Heart right ventricle (tissue), 16 donors: ENCODE measurements at regions not wholly inside any gene's neighbourhood (a gene's known extent, or its start where the extent isn't known, plus 50 kb on each side); places are given as distances from the start of the nearest gene placed in this dataset.

Experiments used
- ATAC-seq, 8 donors: fragments of 200-7000 bp; cut with Tn5 transposase; one replicate each; pipeline ENCODE4 v1.9.1; 2020; ENCODE audit warnings: mild to moderate bottlenecking in 8 of 8, moderate library complexity in 8 of 8, moderate number of reproducible peaks in 1 of 8
- DNase-seq, 2 donors: peaks; one replicate each; pipeline ENCODE4 v3.0.0-alpha.2; 2020
- H3K27ac ChIP-seq, 10 donors: fragments of 200-600 bp; sonication (generic) in 2 of 10; one replicate each; pipeline versions ENCODE4 v1.5.0 to v1.8.0; 2020 to 2022; ENCODE audit warnings: mild to moderate bottlenecking in 3 of 10
- H3K27me3 ChIP-seq, 7 donors: fragments of 200-600 bp; one replicate each; pipeline ENCODE4 v1.8.0; 2021 to 2022; ENCODE audit warnings: mild to moderate bottlenecking in 2 of 7
- H3K36me3 ChIP-seq, 9 donors: fragments of 200-600 bp; sonication (generic) in 1 of 9; one replicate each; pipeline versions ENCODE4 v1.5.0 to v1.8.0; 2020 to 2022; ENCODE audit warnings: mild to moderate bottlenecking in 2 of 9
- H3K4me1 ChIP-seq, 9 donors: fragments of 200-600 bp; sonication (generic) in 1 of 9; one replicate each; pipeline versions ENCODE4 v1.5.0 to v1.8.0; 2020 to 2022; ENCODE audit warnings: mild to moderate bottlenecking in 4 of 9
- H3K4me3 ChIP-seq, 10 donors: fragments of 200-600 bp; sonication (generic) in 2 of 10; one replicate each; pipeline versions ENCODE4 v1.5.0 to v1.8.0; 2020 to 2022; ENCODE audit warnings: mild to moderate bottlenecking in 7 of 10, moderate library complexity in 2 of 10
- H3K9me3 ChIP-seq, 11 donors: fragments of 200-600 bp in 10 of 11; sonication (generic) in 2 of 11; one replicate each; pipeline versions ENCODE4 v1.5.0 to v1.8.0; 2013 to 2022; ENCODE audit warnings: mild to moderate bottlenecking in 2 of 11, control low read depth in 1 of 11, moderate library complexity in 1 of 11
- WGBS, 2 donors: extraction: QIAGEN DNeasy Blood & Tissue Kit; methylation state at CpG; one replicate each; pipeline ENCODE4 v1.1.7; 2013; ENCODE audit warnings: inconsistent platforms in 1 of 2; 5-methylcytosine and 5-hydroxymethylcytosine counted together
- intact Hi-C, 10 donors: fragments of 100-400 bp; cut with DNase I; formaldehyde crosslinking; loops; one replicate each; pipeline versions ENCODE4 v1.11.1 to v1.14.2; 2022
- TF ChIP-seq, protein P1 (sequence below), 9 donors: fragments of 200-600 bp; sonication (generic) in 2 of 9; IDR thresholded peaks; one replicate each; pipeline versions ENCODE4 v1.5.0 to v1.8.0; 2021 to 2022; ENCODE audit warnings: antibody characterized with exemption in 9 of 9, mild to moderate bottlenecking in 5 of 9, moderate library complexity in 1 of 9
- donor health status: Arrhythmogenic right ventricular cardiomyopathy.
- donor health status: ischemic (EF 13 %, LVEDD 7.1; RV severe dilation, severe dysfunction).
- donor health status: healthy with polysubstance abuse.
- donor health status: DM: no; HTN: yes; CAD: no.
- donor health status: DM: no; HTN: no; CAD: no.
- donor health status: ischemic (EF 25% LVEDD 6.9; RV normal size, moderate dysfunction).
- donor health status: ischemic (EF 25% LVEDD 5.7; RV mildly dilated, moderate dysfunction).
- donor health status: healthy.
- donor health status: DM: yes; HTN: yes; CAD: no.
- donor health status: Ischemic cardiomyopathy.
- donor health status: ischemic (EF 35%, LVEDD 5.7; RV mildly dilated, moderate dysfunction).
- donor health status: nonischemic (EF 11% LVEDD 7.7; RV severe dilation, severe dysfunction).
- donor health status: DM: yes; HTN: yes; CAD: no.
- donor health status: PGD.
- donor health status: ischemic (EF 29% LVEDD 5.4; RV normal size, mild dysfunction).
- donor health status: nonischemic (EF 23%, LVEDD 6.1; RV moderate dilation, normal function).

DNA sequence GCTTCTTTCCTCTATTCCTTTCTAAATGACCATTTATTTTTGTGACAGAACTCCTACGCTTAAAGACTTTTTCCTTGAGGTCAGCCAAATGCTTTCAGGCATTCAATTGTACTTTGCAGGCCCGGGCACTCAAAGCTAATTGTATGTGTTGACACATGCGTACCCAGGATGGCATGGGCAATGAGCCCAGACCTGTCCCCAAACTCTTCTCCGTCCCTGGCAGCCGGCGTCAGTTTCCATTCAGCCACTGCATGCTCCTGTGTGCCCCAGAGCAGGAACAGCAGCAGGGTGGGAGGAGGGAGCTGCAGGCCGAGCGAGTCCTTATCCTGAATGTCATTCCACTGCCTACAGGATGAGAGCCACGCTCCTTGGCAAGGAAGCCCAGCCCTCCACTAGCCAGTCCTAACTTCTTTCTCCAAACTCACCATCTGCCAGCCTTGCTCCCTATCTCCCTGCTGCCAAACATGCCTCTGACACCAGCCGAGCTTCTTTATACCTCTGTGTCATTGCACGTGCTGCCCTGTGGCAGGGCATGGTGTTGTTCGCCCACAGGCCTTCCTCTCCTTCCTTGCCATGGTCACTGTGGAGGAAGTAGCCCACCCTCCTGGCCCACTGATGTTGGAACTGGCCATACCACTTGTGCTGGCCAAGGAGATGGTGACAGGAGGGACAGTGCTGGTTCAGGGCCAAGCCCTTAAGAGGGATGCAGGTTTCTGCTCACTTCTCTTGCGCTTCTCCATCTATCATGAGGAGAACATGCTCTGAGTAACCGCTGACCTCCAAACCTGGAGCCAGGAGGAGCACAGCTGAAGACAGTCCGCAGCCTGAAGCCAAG, 116.9 kb upstream of the FHL2 start:
- TF ChIP-seq, protein P1, sequence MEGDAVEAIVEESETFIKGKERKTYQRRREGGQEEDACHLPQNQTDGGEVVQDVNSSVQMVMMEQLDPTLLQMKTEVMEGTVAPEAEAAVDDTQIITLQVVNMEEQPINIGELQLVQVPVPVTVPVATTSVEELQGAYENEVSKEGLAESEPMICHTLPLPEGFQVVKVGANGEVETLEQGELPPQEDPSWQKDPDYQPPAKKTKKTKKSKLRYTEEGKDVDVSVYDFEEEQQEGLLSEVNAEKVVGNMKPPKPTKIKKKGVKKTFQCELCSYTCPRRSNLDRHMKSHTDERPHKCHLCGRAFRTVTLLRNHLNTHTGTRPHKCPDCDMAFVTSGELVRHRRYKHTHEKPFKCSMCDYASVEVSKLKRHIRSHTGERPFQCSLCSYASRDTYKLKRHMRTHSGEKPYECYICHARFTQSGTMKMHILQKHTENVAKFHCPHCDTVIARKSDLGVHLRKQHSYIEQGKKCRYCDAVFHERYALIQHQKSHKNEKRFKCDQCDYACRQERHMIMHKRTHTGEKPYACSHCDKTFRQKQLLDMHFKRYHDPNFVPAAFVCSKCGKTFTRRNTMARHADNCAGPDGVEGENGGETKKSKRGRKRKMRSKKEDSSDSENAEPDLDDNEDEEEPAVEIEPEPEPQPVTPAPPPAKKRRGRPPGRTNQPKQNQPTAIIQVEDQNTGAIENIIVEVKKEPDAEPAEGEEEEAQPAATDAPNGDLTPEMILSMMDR (IDR thresholded peaks at IDR 0.05), result no peak
- 41 to 59% methylated on average over 15 of the region's 15 CpGs for WGBS, 2 donors
- no peaks in the 10 kb centered on the region for H3K27me3 ChIP-seq
- peaks cover 3 to 79% (median 45%) of the 10 kb centered on the region in 9 donors for H3K4me1 ChIP-seq
- DNase-seq, result peak; percentile 85 to 89
- H3K4me3 ChIP-seq, result no peak overlapping the region
- no peaks in the 10 kb centered on the region for H3K36me3 ChIP-seq
- no peaks in the 10 kb centered on the region for H3K9me3 ChIP-seq
- peak overlapping the region; percentile 55 to 89 (median 80) for H3K27ac ChIP-seq
- intact Hi-C loops, result loop anchor here in 6 of 10 donors (1.0 to 5.0 kb wide), 7 partner anchors 17 to 143 kb away; no protein-coding TSS in a partner anchor
- peak; percentile 72 to 89 (median 85) for ATAC-seq

DNA sequence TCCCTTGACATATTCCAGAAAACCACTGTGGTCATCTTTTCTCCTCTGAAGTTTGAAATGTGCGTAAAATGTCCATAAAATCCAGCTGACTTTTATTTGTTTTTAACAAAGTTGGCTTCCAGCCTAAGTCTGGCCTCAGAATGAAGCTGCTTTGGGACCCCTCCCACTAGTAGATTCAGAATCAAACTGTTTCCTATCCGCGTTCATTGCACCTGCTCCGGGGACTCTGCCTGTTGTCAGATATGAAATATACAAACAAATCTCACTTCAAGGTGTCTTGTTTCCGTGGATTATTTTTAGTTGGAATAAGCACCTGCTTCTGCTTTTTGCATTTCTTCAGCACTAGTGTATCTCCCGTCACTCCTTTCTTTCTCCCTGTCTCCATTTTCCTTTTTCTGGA, 115.7 kb upstream of the FHL2 start:
- TF ChIP-seq, protein P1 (IDR thresholded peaks at IDR 0.05), result no peak
- Histone ChIP-seq H3K27ac (peak overlapping the region in 9 of 10 donors; percentile 43 to 89 (median 81)), H3K4me1 (peaks cover 3 to 75% (median 47%) of the 10 kb centered on the region in 9 donors), H3K4me3 (no peak overlapping the region), H3K36me3 (no peaks in the 10 kb centered on the region), H3K9me3 (no peaks in the 10 kb centered on the region), H3K27me3 (no peaks in the 10 kb centered on the region)
- 64 to 69% methylated on average over 6 of the region's 6 CpGs for WGBS, 2 donors
- ATAC-seq, result no peak
- no peak for DNase-seq
- intact Hi-C loops, result loop anchor here in 2 of 10 donors (2.0 to 5.0 kb wide), 2 partner anchors 18 to 72 kb away; no protein-coding TSS in a partner anchor

DNA sequence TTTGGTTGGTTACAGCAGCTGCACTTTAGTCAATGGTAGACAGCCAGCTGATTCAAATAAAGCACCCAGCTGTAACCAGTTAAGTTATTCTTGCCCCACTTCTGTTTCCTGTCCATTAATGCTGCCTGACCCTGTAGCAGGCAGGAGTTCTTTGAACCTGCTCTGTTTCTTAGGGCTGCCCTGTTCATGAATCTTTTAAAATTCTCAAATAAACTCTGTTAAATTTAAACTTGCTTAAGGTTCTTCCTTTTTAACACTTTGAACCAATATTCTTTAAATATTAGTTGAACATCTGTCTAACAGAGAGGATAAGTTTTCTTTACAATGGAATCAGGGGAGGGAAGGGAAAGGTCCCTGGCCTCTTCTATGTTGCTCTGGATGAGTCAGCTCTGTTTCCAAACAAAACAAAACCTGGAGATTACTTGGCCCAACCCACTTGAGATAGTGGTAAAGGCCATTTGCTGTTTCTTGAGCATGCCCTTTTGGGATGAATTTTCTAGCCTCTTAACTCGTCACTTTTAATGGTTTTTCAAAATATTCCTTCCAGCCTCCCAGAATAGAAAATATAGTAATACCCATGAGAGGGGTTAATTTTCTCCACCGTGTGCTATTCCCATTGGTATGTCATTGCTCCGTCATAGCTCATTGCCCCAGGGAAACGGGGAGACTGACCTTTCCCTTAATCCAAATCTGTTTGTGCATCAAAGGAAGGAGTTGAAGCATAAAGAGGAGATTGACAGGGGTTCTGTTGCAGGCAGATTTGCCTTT, 112.1 kb upstream of the FHL2 start:
- TF ChIP-seq, protein P1 (IDR thresholded peaks at IDR 0.05), result no peak
- ATAC-seq, result peak in 3 of 8 donors; percentile 22 to 62 (median 38)
- no peak for DNase-seq
- H3K27me3 ChIP-seq, result no peaks in the 10 kb centered on the region
- H3K9me3 ChIP-seq, result peaks cover 0 to 3% (median 0%) of the 10 kb centered on the region in 11 donors
- peaks cover 0 to 45% (median 20%) of the 10 kb centered on the region in 9 donors for H3K4me1 ChIP-seq
- H3K4me3 ChIP-seq, result no peak overlapping the region
- 37 to 47% methylated on average over 4 of the region's 4 CpGs for WGBS, 2 donors
- peak overlapping the region; percentile 5 to 76 (median 57) for H3K27ac ChIP-seq
- no peaks in the 10 kb centered on the region for H3K36me3 ChIP-seq
- intact Hi-C loops, result loop anchor here in 1 of 10 donors (5.0 kb wide), 1 partner anchor 69 kb away; no protein-coding TSS in a partner anchor
